Lower leg skin (tissue), 3 donors: ENCODE measurements at regions not wholly inside any gene's neighbourhood (a gene's known extent, or its start where the extent isn't known, plus 50 kb on each side); places are given as distances from the start of the nearest gene placed in this dataset.

Experiments used
- CTCF ChIP-seq, 3 donors: fragments of 450-650 bp; IDR thresholded peaks; one replicate each; pipeline ENCODE4 v1.5.1; 2016; ENCODE audit warnings: antibody characterized with exemption in 3 of 3, mild to moderate bottlenecking in 3 of 3, moderate library complexity in 2 of 3
- POLR2A ChIP-seq, 2 donors: fragments of 450-650 bp; IDR thresholded peaks; one replicate each; pipeline ENCODE4 v1.6.1; 2016 to 2017; ENCODE audit warnings: antibody characterized with exemption in 2 of 2, mild to moderate bottlenecking in 1 of 2, moderate library complexity in 1 of 2

- no peak for TF ChIP-seq POLR2A (IDR thresholded peaks at IDR 0.05)
- TF ChIP-seq CTCF (IDR thresholded peaks at IDR 0.05): no peak
Observed at GRCh38 chr6:169950558-169950957, 199.1 kb downstream of the ERMARD start.
